ENCODE measurements at regions not wholly inside any gene's neighbourhood (a gene's known extent, or its start where the extent isn't known, plus 50 kb on each side); places are given as distances from the start of the nearest gene placed in this dataset.

DNA sequence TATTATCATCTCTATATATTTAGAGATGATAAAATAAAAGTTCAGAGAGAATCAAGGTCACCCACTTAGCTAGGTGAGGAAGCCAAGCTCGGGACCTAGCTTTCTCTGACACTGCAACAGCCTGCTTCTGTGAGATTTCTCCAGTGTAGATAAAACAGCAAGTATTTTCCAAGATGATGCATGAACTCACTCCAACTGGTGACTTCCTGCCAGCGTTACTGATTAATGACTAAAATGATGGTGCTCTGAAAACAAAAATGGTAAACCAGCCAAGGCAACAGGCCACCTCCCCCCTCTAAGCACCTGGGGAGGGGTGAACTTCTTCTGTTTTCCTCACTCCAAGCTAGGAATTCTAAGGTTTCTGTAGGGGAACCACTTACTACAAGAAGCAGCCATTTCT is 510.2 kb upstream of the ID2 start:
- peaks cover 5% of the 10 kb centered on the region for H3K36me3 Mint-ChIP-seq (ENCODE audit: low read depth)
- no peak overlapping the region for H3K4me3 Mint-ChIP-seq

DNA sequence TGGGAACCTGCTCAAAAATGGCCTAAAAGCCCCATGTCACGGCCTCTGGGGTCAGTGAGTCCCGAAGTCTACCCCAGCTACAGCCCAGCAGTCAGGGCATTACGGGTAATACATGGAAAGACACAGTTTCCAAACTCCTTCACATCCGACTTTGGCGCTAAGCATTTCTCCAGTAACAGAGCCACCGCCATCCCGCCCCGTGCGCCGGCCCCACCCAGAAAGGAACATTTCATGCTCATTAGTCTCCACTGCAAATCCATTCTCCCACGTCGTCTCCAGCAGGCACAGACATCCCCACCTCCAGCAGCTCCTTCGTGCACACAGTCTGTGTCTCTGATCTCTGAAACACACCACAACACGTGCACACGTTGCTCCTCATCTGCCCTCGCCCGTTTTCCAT is 509.2 kb upstream of the ID2 start:
- H3K27ac Mint-ChIP-seq: peak overlapping the region; percentile 3
- H3K27me3 Mint-ChIP-seq (ENCODE audit: low read depth): peaks cover 6% of the 10 kb centered on the region
- H3K9me3 Mint-ChIP-seq: peaks cover 7% of the 10 kb centered on the region
- H3K4me3 Mint-ChIP-seq: no peak overlapping the region
- peaks cover 5% of the 10 kb centered on the region for H3K36me3 Mint-ChIP-seq (ENCODE audit: low read depth)
- H3K4me1 Mint-ChIP-seq (ENCODE audit: low read depth): peaks cover 10% of the 10 kb centered on the region

More for the DNA sequence above, 510.2 kb upstream of the ID2 start:
- H3K27ac Mint-ChIP-seq: no peak overlapping the region
- H3K27me3 Mint-ChIP-seq (ENCODE audit: low read depth): peaks cover 2% of the 10 kb centered on the region
- H3K4me1 Mint-ChIP-seq (ENCODE audit: low read depth): peaks cover 10% of the 10 kb centered on the region
- peaks cover 7% of the 10 kb centered on the region for H3K9me3 Mint-ChIP-seq

DNA sequence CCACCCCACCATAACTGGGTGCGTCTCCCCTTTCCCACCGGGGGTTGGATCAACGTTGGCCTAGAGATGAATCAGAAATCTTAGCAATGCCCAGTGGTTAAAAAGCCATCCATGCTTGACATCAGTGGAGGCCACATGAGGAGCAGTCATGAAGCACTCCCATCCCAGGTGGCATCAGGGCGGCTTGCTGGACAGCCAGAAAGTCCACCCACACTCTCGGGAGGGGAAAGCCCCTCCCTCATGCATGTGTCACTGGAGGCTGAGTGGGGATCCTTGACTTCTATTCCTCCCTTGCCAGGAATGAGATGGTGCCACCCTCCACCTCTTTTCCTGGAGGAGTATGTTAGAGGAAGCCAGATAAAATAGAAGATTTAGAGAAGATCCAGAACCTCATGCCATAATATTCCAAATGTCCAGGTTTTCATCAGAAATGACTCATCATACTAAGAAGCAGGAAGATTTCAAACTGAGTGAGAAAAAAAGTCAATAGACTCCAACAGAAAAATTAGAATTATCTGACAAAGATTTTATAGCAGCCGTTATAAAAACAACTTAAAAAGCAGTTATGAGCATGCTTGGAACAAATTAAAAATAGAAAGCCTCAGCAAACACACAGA is 507.1 kb upstream of the ID2 start:
- H3K4me1 Mint-ChIP-seq (ENCODE audit: low read depth): no peaks in the 10 kb centered on the region
- peaks cover 7% of the 10 kb centered on the region for H3K9me3 Mint-ChIP-seq
- no peak overlapping the region for H3K4me3 Mint-ChIP-seq
- peaks cover 3% of the 10 kb centered on the region for H3K36me3 Mint-ChIP-seq (ENCODE audit: low read depth)
- H3K27ac Mint-ChIP-seq: no peak overlapping the region
- peaks cover 6% of the 10 kb centered on the region for H3K27me3 Mint-ChIP-seq (ENCODE audit: low read depth)

DNA sequence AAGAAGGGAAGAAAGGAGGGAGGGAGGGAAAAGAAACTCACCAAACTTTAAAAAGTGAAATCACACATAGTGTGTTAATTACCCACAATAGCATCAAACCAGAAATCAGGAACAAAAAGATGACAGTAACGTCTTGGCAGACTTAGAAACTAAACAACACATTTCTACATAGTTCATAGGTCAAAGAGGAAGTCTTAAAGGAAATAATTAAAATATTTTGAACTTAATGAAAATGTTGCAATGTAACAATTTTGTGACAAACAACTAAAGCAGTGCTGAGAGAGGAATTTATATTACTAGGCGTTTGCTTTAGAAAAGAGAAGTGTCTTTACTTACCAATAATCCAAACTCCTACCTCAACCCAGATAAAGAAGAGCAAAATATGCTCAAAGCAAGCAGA is 505.0 kb upstream of the ID2 start:
- peaks cover 10% of the 10 kb centered on the region for H3K27me3 Mint-ChIP-seq (ENCODE audit: low read depth)
- H3K4me1 Mint-ChIP-seq (ENCODE audit: low read depth): no peaks in the 10 kb centered on the region
- H3K27ac Mint-ChIP-seq: no peak overlapping the region
- H3K4me3 Mint-ChIP-seq: no peak overlapping the region
- peaks cover 14% of the 10 kb centered on the region for H3K9me3 Mint-ChIP-seq
- peaks cover 3% of the 10 kb centered on the region for H3K36me3 Mint-ChIP-seq (ENCODE audit: low read depth)

DNA sequence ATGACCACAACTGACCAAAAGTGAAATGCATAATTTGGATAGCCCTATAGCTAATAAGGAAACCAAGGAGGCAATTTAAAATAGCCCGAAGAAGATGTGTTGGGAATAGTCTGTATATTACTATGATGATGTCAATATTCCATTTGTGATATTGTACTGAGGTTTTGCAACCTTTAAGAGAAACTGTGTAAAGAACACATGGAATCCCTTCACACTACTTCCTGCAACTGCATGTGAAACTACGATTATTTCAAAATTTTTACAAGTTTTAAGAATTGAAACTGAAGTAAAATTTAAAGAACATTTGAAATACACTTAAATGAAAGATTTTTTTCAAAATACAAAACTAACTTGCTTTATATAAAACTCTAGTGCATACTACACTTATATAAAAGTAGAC is 504.3 kb upstream of the ID2 start:
- peaks cover 3% of the 10 kb centered on the region for H3K36me3 Mint-ChIP-seq (ENCODE audit: low read depth)
- H3K9me3 Mint-ChIP-seq: peaks cover 14% of the 10 kb centered on the region
- H3K27me3 Mint-ChIP-seq (ENCODE audit: low read depth): peaks cover 10% of the 10 kb centered on the region
- no peak overlapping the region for H3K4me3 Mint-ChIP-seq
- no peak overlapping the region for H3K27ac Mint-ChIP-seq
- no peaks in the 10 kb centered on the region for H3K4me1 Mint-ChIP-seq (ENCODE audit: low read depth)

DNA sequence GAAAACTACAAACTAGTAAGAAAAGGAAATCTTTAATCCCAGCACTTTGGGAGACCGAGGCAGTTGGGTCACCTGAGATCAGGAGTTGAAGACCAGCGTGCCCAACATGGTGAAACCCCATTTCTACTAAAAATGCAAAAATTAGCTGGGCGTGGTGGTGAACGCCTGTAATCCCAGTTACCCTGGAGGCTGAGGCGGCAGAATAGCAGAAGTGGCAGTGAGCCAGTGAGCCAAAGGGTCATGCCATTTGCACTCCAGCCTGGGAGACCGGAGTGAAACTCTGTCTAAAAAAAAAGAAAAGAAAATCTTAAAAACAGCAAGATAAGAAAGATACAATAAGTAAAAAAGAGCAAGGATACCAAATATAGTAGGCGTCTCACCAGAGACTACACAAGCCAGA is 502.9 kb upstream of the ID2 start:
- H3K27me3 Mint-ChIP-seq (ENCODE audit: low read depth): peaks cover 10% of the 10 kb centered on the region
- no peak overlapping the region for H3K27ac Mint-ChIP-seq
- H3K36me3 Mint-ChIP-seq (ENCODE audit: low read depth): peaks cover 3% of the 10 kb centered on the region
- peaks cover 14% of the 10 kb centered on the region for H3K9me3 Mint-ChIP-seq
- H3K4me1 Mint-ChIP-seq (ENCODE audit: low read depth): no peaks in the 10 kb centered on the region
- no peak overlapping the region for H3K4me3 Mint-ChIP-seq

DNA sequence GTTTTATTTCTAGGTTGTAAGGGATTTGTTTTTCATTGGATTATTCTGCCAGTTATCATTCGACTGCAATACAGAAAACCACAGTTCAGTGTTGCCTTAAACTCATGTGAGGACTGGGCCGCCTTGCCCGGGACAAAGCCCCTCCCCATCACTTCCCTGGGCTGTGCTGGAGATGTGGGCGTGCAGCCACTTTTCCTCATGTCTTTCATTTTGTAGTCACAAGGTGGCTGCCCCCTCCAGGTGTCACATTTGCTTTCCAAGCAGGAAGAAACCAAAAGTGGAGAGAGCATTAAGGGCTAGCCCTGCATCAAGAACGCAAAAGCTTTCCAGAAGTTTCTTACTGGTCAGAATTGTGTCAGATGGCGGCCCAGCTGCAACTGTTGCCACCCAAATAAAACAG is 492.5 kb upstream of the ID2 start:
- Mint-ChIP-seq H3K4me1 (ENCODE audit: low read depth) (no peaks in the 10 kb centered on the region), H3K27me3 (ENCODE audit: low read depth) (peaks cover 8% of the 10 kb centered on the region), H3K9me3 (peaks cover 4% of the 10 kb centered on the region), H3K36me3 (ENCODE audit: low read depth) (peaks cover 3% of the 10 kb centered on the region), H3K4me3 (no peak overlapping the region), H3K27ac (no peak overlapping the region)

DNA sequence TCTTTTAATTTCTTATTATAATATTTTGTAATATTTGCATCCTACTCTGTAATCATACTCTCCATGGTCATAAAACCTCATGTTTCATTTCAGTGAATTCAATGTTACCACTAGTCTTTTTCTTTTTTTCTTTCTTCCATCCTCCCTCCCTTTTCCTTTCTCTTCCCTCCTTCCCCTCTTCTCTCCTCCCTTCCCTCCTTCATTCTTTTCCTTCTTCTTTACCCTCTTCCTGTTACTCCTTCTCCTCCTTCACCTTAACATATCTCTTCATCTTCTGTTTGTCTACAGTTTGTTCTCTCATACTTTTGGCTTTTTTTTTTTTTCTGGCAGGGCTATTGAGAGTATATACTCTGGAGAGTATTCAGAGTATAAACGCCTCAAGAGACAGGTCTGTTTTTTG is 491.6 kb upstream of the ID2 start:
- peaks cover 11% of the 10 kb centered on the region for H3K27me3 Mint-ChIP-seq (ENCODE audit: low read depth)
- peaks cover 3% of the 10 kb centered on the region for H3K36me3 Mint-ChIP-seq (ENCODE audit: low read depth)
- no peaks in the 10 kb centered on the region for H3K9me3 Mint-ChIP-seq
- no peak overlapping the region for H3K4me3 Mint-ChIP-seq
- H3K4me1 Mint-ChIP-seq (ENCODE audit: low read depth): no peaks in the 10 kb centered on the region
- H3K27ac Mint-ChIP-seq: no peak overlapping the region

DNA sequence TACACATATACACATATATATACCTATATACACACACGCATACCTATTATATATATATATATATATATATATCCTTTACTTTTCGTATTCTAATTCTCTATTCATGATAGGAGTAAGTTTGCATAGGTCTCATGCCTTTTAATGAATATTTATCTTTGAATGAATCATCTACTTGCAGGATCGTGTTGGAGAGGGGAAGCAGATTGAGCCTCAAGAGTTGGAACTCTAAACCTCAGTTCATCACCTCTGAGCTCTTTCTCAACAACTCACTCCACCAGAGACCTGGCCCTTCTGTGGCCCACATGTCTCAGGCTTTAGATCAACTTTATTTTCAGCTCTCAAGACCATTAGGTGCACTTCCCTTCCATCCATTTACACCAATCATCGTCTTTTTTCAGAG is 490.4 kb upstream of the ID2 start:
- Mint-ChIP-seq H3K27me3 (ENCODE audit: low read depth) (peaks cover 11% of the 10 kb centered on the region), H3K9me3 (no peaks in the 10 kb centered on the region), H3K36me3 (ENCODE audit: low read depth) (no peaks in the 10 kb centered on the region), H3K27ac (no peak overlapping the region), H3K4me3 (no peak overlapping the region), H3K4me1 (ENCODE audit: low read depth) (no peaks in the 10 kb centered on the region)

DNA sequence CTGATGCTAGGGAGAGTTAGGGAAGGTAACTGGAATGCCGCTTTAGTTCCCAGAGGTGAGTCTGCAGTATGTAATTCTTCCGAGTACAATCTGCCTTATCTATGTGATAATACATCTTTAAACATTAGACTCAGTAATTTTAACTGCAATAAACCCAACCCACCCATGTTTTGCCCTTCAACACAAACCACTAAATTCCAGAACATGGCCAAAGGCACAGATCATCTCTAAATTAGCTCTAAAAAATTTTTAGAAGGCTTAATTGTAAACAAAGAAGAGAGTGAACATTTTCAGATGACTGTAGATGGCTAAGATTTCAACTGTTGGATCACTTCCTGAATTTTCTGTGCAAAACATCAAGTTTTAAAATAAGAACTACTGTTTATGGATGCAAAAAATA is 488.7 kb upstream of the ID2 start:
- no peak overlapping the region for H3K27ac Mint-ChIP-seq
- H3K27me3 Mint-ChIP-seq (ENCODE audit: low read depth): peaks cover 11% of the 10 kb centered on the region
- no peaks in the 10 kb centered on the region for H3K36me3 Mint-ChIP-seq (ENCODE audit: low read depth)
- H3K4me1 Mint-ChIP-seq (ENCODE audit: low read depth): no peaks in the 10 kb centered on the region
- no peak overlapping the region for H3K4me3 Mint-ChIP-seq
- no peaks in the 10 kb centered on the region for H3K9me3 Mint-ChIP-seq

DNA sequence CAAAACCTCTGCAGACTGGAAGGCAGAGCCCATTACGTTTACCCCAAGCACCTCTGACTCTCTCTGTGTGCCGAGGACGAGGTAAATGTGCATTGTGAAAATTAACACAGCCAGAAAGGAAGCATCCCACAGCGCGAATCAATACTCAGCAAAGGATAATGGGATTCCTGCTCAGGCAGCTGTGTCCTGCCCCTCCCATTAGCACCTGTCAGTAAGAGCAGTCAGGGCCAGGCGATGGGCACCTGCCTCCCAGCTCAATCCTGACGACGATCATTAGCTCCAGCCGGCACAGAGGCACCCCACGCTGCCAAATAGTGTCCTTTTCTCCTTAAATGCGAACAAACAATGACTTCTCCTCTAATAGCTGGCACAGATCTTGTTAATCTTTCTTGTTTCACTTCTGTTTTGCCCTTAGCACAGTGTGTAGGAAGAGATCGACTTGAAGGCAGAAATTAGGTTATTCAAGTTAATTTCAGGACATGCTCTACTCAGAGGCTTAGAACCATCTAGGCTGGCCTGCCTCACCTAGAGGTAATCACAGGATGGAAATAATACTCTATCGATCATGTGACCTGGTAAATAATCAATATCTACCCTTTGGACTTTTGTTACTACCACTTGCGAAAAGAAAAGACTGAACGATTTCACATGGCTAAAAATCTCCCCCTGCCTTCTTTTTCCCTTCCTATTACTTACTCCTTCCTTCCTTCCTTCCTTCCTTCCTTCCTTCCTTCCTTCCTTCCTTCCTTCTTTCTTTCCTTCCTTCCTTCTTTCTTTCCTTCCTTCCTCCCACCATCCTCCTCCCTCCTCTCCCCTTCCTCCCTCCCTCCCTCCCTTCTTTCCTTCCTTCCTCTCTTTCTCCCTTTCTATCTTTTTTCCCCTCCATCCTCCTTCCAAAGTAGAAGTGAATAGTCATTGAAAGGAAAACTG is 487.9 kb upstream of the ID2 start:
- Mint-ChIP-seq H3K9me3 (no peaks in the 10 kb centered on the region), H3K36me3 (ENCODE audit: low read depth) (no peaks in the 10 kb centered on the region), H3K4me3 (no peak overlapping the region), H3K4me1 (ENCODE audit: low read depth) (no peaks in the 10 kb centered on the region), H3K27me3 (ENCODE audit: low read depth) (peaks cover 11% of the 10 kb centered on the region), H3K27ac (no peak overlapping the region)

DNA sequence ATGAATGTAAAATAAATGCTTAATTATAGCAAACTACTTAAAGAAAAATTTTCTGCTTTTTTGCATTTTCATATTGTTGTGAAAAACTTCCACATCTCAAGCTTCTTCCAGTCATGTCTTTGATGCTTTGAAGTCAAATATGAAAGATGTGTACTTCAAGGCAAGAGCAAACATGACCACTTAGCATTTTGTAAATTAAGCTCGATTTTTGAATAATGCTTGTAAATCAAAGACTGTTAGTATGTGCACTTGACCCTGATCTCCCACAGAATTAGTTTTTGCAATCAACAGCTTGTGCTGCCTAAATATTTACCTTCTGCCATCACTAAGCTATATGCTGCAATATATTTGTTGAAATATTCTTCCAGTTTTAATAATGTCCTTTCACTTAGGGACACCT is 486.1 kb upstream of the ID2 start:
- peaks cover 10% of the 10 kb centered on the region for H3K9me3 Mint-ChIP-seq

DNA sequence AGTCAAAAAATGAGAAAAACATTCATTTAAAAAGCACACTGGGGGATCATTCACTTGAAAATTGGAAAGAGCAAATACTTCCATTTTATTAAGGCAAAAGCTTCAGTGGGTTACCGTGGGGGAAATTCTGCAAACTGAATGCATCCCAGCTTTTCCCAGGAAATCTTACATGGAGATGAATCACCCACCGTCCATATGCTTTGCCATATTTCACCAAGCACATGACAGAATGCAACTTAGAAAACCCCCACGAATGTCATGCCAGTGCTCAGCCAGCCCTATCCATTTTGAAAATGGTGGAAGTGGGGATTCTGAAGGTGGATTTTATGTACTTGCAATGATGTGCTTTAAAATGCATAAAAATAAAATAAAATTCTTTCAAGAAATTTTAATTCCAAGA is 485.5 kb upstream of the ID2 start:
- H3K4me3 Mint-ChIP-seq: no peak overlapping the region
- peaks cover 15% of the 10 kb centered on the region for H3K9me3 Mint-ChIP-seq
- H3K27ac Mint-ChIP-seq: no peak overlapping the region
- H3K27me3 Mint-ChIP-seq (ENCODE audit: low read depth): peaks cover 11% of the 10 kb centered on the region
- H3K4me1 Mint-ChIP-seq (ENCODE audit: low read depth): no peaks in the 10 kb centered on the region
- peaks cover 5% of the 10 kb centered on the region for H3K36me3 Mint-ChIP-seq (ENCODE audit: low read depth)

More for the DNA sequence above, 486.1 kb upstream of the ID2 start:
- Mint-ChIP-seq H3K4me3 (no peak overlapping the region), H3K27me3 (ENCODE audit: low read depth) (peaks cover 11% of the 10 kb centered on the region), H3K27ac (no peak overlapping the region), H3K36me3 (ENCODE audit: low read depth) (peaks cover 5% of the 10 kb centered on the region), H3K4me1 (ENCODE audit: low read depth) (no peaks in the 10 kb centered on the region)

DNA sequence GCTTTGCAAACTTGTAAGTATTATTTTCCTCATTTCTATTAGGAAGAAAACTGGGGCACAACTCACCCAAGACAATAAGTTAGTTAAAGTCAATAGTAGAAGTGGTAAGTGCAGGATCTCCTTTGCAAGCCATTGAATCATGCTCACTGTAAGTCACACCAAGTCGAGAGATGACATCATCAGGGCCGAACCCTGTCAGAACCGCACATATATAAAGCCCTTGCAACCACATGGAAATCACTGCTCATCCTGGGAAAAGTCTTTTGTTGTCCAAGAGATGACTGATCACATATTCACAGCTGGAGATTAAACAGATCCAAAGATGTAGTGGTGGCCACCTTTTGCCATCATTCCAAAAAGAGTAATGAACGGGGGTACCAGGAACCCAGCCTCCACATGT is 484.8 kb upstream of the ID2 start:
- H3K27ac Mint-ChIP-seq: no peak overlapping the region
- no peak overlapping the region for H3K4me3 Mint-ChIP-seq
- H3K9me3 Mint-ChIP-seq: peaks cover 16% of the 10 kb centered on the region

DNA sequence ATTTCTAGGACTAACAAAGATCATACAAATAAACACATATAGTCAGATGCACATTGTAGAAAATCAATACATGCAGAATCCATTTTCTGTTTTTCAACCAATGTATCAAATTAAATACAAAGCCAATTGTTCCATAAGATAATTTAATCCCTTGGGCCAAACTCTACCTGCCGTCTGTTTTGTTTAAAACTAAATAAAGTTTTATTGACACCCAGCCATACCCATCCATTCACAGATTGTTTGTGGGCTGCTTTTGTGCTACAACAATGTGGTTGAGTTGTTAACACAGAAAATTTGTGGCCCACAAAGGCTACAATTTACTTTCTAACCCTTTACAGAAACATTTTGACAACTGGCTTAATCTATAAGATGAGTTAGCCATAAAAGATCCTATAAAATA is 484.0 kb upstream of the ID2 start:
- Mint-ChIP-seq H3K27ac (no peak overlapping the region), H3K27me3 (ENCODE audit: low read depth) (peaks cover 8% of the 10 kb centered on the region), H3K4me3 (no peak overlapping the region), H3K4me1 (ENCODE audit: low read depth) (peaks cover 7% of the 10 kb centered on the region), H3K36me3 (ENCODE audit: low read depth) (peaks cover 5% of the 10 kb centered on the region), H3K9me3 (peaks cover 16% of the 10 kb centered on the region)

More for the DNA sequence above, 484.8 kb upstream of the ID2 start:
- H3K4me1 Mint-ChIP-seq (ENCODE audit: low read depth): peaks cover 2% of the 10 kb centered on the region
- peaks cover 8% of the 10 kb centered on the region for H3K27me3 Mint-ChIP-seq (ENCODE audit: low read depth)
- peaks cover 5% of the 10 kb centered on the region for H3K36me3 Mint-ChIP-seq (ENCODE audit: low read depth)
